Suppressor macrophage treated with lipopolysaccharide for 4 hours (primary cell): ENCODE measurements at regions not wholly inside any gene's neighbourhood (a gene's known extent, or its start where the extent isn't known, plus 50 kb on each side); places are given as distances from the start of the nearest gene placed in this dataset.

ENCODE experiments used
- DNase-seq: peaks from one replicate; pipeline ENCODE4 v3.0.0-alpha.2; 2020

GRCh38 chr4:96599752-96600151 lies 759.9 kb downstream of the PDHA2 start:
- DNase-seq = no peak

DNA sequence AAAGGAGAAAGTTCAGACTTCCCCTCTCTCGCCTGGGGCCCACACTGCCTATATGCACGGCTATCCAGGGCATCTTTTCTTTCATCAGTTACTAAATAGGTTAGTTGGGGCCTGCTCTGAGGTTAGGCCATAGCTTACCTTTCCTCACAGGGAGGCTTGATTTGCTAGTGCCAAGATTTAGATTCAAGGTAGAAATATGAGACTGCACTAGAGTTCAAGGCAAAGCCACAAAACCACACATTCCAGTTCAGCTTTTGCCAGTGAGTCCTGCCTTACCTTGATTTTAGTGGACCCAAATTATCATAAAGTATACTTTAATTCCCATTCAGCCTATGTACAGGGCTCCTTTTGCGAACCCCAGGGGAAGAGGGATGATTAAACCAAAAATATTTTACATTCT lies 762.8 kb downstream of the PDHA2 start:
- DNase-seq = no peak

DNA sequence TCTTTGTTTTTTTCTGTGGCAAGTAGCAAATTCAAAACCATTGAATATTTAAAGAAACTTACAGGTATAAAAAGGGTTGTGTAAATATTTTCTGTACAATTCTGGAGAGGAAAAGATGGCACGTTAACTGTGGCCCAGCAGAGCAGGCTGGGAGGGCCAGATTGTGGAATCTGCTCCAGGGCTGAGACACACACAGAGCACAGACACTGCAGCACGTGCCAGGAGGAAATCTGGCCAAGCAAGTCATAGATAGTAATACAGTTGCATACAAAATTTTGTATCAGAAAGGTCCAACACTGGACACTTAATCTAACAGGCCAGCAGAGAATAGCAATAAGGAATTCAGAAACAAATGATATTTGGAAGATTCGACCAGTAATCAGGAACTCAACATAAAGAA lies 763.7 kb downstream of the PDHA2 start:
- DNase-seq = no peak

- no peak for DNase-seq
Measured at GRCh38 chr4:96606451-96606850, 766.6 kb downstream of the PDHA2 start.

DNA sequence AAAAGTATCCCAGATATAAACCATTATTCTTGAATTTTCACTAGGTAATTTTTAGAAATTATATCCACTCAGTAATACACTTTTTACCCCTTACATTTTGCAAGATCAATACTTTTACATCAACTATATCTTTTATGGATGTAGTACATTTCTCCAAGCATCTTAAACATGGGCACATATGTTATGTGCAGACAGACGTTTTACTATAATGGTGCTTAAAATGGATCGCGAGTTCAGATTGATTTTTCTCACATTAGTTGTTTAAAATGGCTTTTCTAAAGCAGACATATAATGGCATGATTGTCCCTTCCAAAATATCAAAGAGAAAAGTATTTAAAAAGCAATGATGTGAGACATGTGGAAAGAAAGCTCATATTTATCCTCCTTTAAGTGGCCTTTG lies 786.1 kb downstream of the PDHA2 start:
- no peak for DNase-seq

- DNase-seq = no peak
Measured at GRCh38 chr4:96630839-96631238, 790.9 kb downstream of the PDHA2 start.

- DNase-seq = no peak
Measured at GRCh38 chr4:96637971-96638412, 798.1 kb downstream of the PDHA2 start.

- DNase-seq = no peak
Measured at GRCh38 chr4:96639932-96640331, 800.0 kb downstream of the PDHA2 start.

DNA sequence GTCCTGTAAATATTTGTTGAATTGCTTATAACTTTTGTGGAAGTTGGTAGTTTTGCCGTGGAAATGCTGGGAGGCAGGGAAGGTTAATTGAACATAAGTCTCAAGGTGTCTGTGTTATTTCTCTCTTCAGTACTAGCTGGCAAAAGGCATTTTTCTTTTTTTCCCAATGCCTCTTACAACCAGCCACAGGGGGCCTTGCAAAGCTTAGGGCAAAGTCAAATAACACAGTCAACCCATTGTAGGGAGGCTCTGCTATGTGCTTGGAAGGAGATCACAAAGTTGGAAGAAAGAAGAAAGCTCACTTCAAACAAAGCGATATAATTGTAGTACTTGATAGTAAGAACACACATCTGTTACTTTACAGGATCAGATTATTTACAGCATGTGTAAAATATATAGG lies 802.6 kb downstream of the PDHA2 start:
- DNase-seq = no peak

DNA sequence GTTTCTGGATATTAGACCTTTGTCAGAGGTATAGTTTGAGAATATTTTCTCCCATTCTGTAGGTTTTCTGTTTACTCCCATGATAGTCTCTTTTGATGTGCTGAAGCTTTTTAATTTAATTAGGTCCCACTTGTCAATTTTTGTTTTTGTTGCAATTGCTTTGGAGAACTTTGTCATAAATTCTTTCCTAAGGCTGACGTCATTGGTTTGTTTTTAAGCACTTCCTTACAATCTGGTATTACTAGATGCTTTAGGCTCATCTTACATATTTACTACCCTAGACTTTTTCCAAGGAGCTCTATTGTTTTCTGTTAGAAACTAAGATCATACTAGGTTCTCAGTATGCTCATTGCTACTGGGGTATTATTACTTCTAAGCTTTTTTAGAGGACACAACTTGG lies 806.3 kb downstream of the PDHA2 start:
- no peak for DNase-seq

DNA sequence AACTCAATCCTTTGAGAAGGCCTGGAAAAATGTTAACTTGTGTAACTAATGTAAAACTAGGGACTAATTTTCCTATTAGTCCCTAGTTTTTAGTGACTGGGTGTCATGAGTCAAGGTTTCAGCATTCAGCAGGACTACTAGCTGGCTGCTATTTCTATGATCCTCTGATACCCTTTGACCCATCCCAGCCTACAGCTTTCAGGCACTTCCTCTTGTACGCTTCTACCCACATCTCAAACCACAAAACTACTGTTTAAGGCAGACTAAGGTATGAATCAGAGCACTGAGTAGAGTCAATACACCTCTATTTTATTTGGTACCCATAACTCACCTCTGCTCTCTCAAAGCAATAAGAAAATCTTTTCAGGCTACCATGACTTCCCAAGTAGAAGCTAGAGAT lies 809.6 kb downstream of the PDHA2 start:
- DNase-seq = no peak

DNA sequence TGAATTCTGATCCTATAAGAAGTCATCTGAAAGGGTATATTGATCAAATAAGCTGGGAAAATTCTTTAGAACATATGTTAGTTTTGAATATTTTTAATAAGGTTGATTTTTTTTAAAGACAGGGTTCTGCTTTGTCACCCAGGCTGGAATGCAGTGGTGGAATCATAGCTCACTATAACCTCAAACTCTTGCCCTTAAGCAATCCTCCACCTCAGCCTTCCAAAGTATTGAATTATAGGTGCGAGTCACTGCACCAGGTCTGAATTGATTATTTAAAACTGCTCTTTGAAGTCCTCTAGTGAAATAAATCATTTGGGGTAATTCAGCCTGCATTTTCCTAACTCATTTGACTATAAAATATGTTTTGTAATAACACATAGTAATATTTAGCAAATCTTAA lies 812.3 kb downstream of the PDHA2 start:
- no peak for DNase-seq

DNA sequence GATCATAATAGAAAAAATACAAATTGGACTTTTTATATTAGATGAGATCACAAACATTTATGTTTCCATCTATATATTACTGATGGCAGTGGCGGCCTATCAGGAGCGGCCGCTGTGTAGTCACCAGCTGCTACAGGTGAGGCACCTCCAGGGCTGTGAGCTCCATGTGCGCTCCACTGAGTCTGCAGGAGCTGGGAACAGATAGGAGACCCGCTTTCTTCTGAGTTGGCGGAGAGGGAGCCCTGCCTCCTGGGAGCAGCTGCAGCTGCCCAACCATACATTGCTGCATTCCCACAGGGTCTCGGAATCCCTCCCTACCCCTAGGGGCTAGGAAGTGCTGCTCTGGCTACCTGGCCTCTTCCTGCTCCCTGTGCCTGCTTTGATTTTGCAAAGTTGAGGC lies 812.9 kb downstream of the PDHA2 start:
- no peak for DNase-seq

DNA sequence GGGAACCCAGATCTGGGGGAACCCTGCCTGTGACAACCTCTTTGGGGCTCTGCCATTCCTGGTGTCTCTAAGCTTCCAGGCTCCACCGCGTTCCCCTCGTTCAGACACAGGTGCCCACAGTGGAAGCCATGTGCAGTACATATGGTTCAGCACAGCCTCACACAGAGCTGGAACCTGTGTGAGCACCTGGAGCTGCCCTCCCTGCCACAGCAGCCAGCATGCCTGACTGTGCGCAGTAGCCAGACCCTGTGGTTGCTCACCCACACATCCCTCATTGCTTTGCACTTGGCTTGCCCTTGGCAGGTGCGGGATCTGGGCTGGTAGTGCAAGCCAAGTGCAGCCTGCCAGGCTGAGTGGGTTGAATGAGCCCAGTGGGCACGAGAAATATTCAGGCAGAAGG lies 814.2 kb downstream of the PDHA2 start:
- no peak for DNase-seq

GRCh38 chr4:96670381-96670780 lies 830.5 kb downstream of the PDHA2 start:
- no peak for DNase-seq

GRCh38 chr4:96675416-96675815 lies 835.5 kb downstream of the PDHA2 start:
- DNase-seq = no peak

DNA sequence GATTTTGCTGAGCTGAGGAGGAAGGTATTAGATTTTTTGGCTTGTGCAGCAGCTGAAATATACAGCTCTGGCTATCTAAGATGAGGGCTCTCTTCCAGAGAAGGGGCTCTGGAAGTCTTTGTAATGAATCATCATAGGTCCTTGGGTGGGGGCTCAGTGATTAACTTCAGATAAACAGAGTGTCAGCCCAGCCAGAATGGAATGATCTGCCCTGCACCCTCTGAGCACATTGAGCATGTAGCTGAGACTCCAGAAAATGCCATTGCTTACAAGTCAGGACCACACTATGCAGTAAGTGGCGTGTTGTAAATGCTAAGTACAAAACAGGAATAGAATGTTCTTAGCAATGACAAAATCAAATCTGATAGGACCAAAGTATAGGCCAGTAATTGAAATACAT lies 836.0 kb downstream of the PDHA2 start:
- no peak for DNase-seq

- no peak for DNase-seq
Measured at GRCh38 chr4:96676754-96677435, 837.0 kb downstream of the PDHA2 start.

DNA sequence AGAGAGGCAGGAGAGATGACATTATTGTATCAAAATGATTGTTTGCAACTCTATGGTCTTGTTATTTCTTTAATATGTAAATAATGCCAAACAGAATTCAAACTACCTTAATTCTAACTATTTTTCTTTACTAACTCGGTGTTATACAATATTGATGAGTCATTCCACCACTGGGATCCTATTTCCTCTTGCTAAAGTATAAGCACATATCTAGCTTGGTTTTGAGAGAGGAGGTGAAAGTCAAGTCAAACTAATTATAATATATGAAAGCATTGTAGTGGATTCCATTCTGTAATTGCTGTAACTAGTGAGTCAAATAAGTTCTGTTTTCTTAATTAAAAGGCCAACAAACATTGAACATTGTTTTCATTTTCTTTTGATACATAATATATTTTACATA lies 837.6 kb downstream of the PDHA2 start:
- DNase-seq = peak; percentile 1

- no peak for DNase-seq
Measured at GRCh38 chr4:96681218-96681617, 841.3 kb downstream of the PDHA2 start.

- no peak for DNase-seq
Measured at GRCh38 chr4:96685691-96686090, 845.8 kb downstream of the PDHA2 start.

GRCh38 chr4:96691521-96691920 lies 851.6 kb downstream of the PDHA2 start:
- no peak for DNase-seq

- DNase-seq = no peak
Measured at GRCh38 chr4:96698831-96699230, 858.9 kb downstream of the PDHA2 start.

GRCh38 chr4:96703265-96703664 lies 863.4 kb downstream of the PDHA2 start:
- DNase-seq = no peak

GRCh38 chr4:96708766-96709165 lies 868.9 kb downstream of the PDHA2 start:
- no peak for DNase-seq
